Vagina (tissue), 2 donors: ENCODE measurements at regions not wholly inside any gene's neighbourhood (a gene's known extent, or its start where the extent isn't known, plus 50 kb on each side); places are given as distances from the start of the nearest gene placed in this dataset.

Experiments
- CTCF ChIP-seq, 3 experiments: fragments of 450-650 bp in 2 of 3; fragments of 200-600 bp in 1 of 3; sonication (generic) in 1 of 3; IDR thresholded peaks; one replicate each; pipeline ENCODE4 v1.5.1; 2017 to 2019; ENCODE audit warnings: antibody characterized with exemption in 3 of 3, mild to moderate bottlenecking in 2 of 3, moderate library complexity in 2 of 3
- POLR2A ChIP-seq, 2 donors: fragments of 450-650 bp; IDR thresholded peaks; one replicate each; pipeline ENCODE4 v1.6.1; 2017; ENCODE audit warnings: antibody characterized with exemption in 2 of 2, mild to moderate bottlenecking in 2 of 2, moderate library complexity in 2 of 2

- TF ChIP-seq POLR2A (IDR thresholded peaks at IDR 0.05) (no peak), CTCF (IDR thresholded peaks at IDR 0.05) (no peak)
Measured at GRCh38 chr1:193365966-193366365, 179.6 kb upstream of the B3GALT2 start.
